ENCODE measurements at regions not wholly inside any gene's neighbourhood (a gene's known extent, or its start where the extent isn't known, plus 50 kb on each side); places are given as distances from the start of the nearest gene placed in this dataset.

GRCh38 chr3:193049935-193050334, 132.3 kb upstream of the MB21D2 start:
- TF ChIP-seq EZH2phosphoT487 (IDR thresholded peaks at IDR 0.05; ENCODE audit: unreplicated experiment) (no peak), ZNF331 (CRISPR knock-in tag; IDR thresholded peaks at IDR 0.05; ENCODE audit: low read depth) (no peak), STAT1 (IDR thresholded peaks at IDR 0.05; ENCODE audit: unreplicated experiment) (no peak), NANOG (IDR thresholded peaks at IDR 0.05; ENCODE audit: borderline replicate concordance) (no peak), EZH2 (IDR thresholded peaks at IDR 0.05; ENCODE audit: low read depth, unreplicated experiment) (no peak), ZNF114 (CRISPR knock-in tag; IDR thresholded peaks at IDR 0.05) (no peak), CREB1 (CRISPR knock-in tag; IDR thresholded peaks at IDR 0.05; ENCODE audit: low read depth) (no peak), POLR2AphosphoS5 (IDR thresholded peaks at IDR 0.05; ENCODE audit: low read depth) (no peak), JUNB (IDR thresholded peaks at IDR 0.05; ENCODE audit: unreplicated experiment) (no peak), ZNF462 (CRISPR knock-in tag; IDR thresholded peaks at IDR 0.05) (no peak)
- TF ChIP-seq, protein P1, sequence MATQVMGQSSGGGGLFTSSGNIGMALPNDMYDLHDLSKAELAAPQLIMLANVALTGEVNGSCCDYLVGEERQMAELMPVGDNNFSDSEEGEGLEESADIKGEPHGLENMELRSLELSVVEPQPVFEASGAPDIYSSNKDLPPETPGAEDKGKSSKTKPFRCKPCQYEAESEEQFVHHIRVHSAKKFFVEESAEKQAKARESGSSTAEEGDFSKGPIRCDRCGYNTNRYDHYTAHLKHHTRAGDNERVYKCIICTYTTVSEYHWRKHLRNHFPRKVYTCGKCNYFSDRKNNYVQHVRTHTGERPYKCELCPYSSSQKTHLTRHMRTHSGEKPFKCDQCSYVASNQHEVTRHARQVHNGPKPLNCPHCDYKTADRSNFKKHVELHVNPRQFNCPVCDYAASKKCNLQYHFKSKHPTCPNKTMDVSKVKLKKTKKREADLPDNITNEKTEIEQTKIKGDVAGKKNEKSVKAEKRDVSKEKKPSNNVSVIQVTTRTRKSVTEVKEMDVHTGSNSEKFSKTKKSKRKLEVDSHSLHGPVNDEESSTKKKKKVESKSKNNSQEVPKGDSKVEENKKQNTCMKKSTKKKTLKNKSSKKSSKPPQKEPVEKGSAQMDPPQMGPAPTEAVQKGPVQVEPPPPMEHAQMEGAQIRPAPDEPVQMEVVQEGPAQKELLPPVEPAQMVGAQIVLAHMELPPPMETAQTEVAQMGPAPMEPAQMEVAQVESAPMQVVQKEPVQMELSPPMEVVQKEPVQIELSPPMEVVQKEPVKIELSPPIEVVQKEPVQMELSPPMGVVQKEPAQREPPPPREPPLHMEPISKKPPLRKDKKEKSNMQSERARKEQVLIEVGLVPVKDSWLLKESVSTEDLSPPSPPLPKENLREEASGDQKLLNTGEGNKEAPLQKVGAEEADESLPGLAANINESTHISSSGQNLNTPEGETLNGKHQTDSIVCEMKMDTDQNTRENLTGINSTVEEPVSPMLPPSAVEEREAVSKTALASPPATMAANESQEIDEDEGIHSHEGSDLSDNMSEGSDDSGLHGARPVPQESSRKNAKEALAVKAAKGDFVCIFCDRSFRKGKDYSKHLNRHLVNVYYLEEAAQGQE (IDR thresholded peaks at IDR 0.05; ENCODE audit: unreplicated experiment), result no peak
- TF ChIP-seq, protein P2, sequence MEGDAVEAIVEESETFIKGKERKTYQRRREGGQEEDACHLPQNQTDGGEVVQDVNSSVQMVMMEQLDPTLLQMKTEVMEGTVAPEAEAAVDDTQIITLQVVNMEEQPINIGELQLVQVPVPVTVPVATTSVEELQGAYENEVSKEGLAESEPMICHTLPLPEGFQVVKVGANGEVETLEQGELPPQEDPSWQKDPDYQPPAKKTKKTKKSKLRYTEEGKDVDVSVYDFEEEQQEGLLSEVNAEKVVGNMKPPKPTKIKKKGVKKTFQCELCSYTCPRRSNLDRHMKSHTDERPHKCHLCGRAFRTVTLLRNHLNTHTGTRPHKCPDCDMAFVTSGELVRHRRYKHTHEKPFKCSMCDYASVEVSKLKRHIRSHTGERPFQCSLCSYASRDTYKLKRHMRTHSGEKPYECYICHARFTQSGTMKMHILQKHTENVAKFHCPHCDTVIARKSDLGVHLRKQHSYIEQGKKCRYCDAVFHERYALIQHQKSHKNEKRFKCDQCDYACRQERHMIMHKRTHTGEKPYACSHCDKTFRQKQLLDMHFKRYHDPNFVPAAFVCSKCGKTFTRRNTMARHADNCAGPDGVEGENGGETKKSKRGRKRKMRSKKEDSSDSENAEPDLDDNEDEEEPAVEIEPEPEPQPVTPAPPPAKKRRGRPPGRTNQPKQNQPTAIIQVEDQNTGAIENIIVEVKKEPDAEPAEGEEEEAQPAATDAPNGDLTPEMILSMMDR (conservative IDR thresholded peaks at IDR 0.05; ENCODE audit: low read depth in 2 of 2), result no peak
- TF ChIP-seq, protein P3, sequence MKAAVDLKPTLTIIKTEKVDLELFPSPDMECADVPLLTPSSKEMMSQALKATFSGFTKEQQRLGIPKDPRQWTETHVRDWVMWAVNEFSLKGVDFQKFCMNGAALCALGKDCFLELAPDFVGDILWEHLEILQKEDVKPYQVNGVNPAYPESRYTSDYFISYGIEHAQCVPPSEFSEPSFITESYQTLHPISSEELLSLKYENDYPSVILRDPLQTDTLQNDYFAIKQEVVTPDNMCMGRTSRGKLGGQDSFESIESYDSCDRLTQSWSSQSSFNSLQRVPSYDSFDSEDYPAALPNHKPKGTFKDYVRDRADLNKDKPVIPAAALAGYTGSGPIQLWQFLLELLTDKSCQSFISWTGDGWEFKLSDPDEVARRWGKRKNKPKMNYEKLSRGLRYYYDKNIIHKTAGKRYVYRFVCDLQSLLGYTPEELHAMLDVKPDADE (IDR thresholded peaks at IDR 0.05), result no peak
- peaks cover 6% of the 10 kb centered on the region; the same call in 1 of the 2 replicates for H3K4me1 ChIP-seq (ENCODE audit: insufficient read depth)
- no peak overlapping the region for H3K27ac Mint-ChIP-seq
- no peaks in the 10 kb centered on the region for H3K9me3 Mint-ChIP-seq
- no peaks in the 10 kb centered on the region for H3K27me3 ChIP-seq (ENCODE audit: insufficient read depth)
- no peaks in the 10 kb centered on the region for H3F3A ChIP-seq (replicated peaks; ENCODE audit: low read depth)
- H2AFZ ChIP-seq, result no peak overlapping the region
- H3K27me3 Mint-ChIP-seq (ENCODE audit: insufficient read depth, low read depth, poor library complexity), result no peaks in the 10 kb centered on the region
- H3K27ac ChIP-seq (ENCODE audit: low read depth), result no peak overlapping the region
- H3K4me1 Mint-ChIP-seq, result peaks cover 6% of the 10 kb centered on the region; the same call in 2 of the 3 replicates
- H3K36me3 ChIP-seq (ENCODE audit: insufficient read depth), result no peaks in the 10 kb centered on the region; the same call in 1 of the 2 replicates
- H4K20me1 ChIP-seq (replicated peaks; ENCODE audit: insufficient read depth), result no peaks in the 10 kb centered on the region
- H3K9me2 ChIP-seq (ENCODE audit: insufficient read depth), result no peaks in the 10 kb centered on the region
- DNase-seq (ENCODE audit: low spot score) (no peak), ATAC-seq (no peak)
- H3K4me2 ChIP-seq, result no peak overlapping the region
- H3K4me3 ChIP-seq, result no peak overlapping the region
- no peaks in the 10 kb centered on the region for H3K79me2 ChIP-seq (replicated peaks; ENCODE audit: insufficient read depth)
- H3K36me3 Mint-ChIP-seq (ENCODE audit: low read depth), result no peaks in the 10 kb centered on the region
- no peak overlapping the region for H3K4me3 Mint-ChIP-seq
